Adrenal gland (tissue), 9 donors: ENCODE measurements at regions not wholly inside any gene's neighbourhood (a gene's known extent, or its start where the extent isn't known, plus 50 kb on each side); places are given as distances from the start of the nearest gene placed in this dataset.

ENCODE experiments used
- DNase-seq, 7 donors: peaks; one replicate each; pipeline ENCODE4 v3.0.0-alpha.2; 2019 to 2020
- H3K27ac ChIP-seq, 5 donors: fragments of 200-600 bp; sonication (generic) in 4 of 5; 1 replicate in 3 of 5; 2 replicates in 2 of 5; pipeline versions ENCODE4 v1.5.1 to v1.8.0; 2016 to 2020; ENCODE audit warnings: mild to moderate bottlenecking in 1 of 5
- H3K27me3 ChIP-seq: fragments of 200-600 bp; 2 replicates; pipeline ENCODE4 v1.8.0; 2021
- H3K36me3 ChIP-seq, 2 donors: fragments of 200-600 bp; replicated peaks in 1 of 2; 1 replicate in 1 of 2; 2 replicates in 1 of 2; pipeline versions ENCODE4 v1.5.1 to v1.8.0; 2018 to 2022
- H3K4me1 ChIP-seq, 2 donors: fragments of 200-600 bp; replicated peaks in 1 of 2; 1 replicate in 1 of 2; 2 replicates in 1 of 2; pipeline versions ENCODE4 v1.5.1 to v1.8.0; 2018 to 2021
- H3K4me3 ChIP-seq, 4 donors: fragments of 200-600 bp; sonication (generic) in 3 of 4; one replicate each; pipeline ENCODE4 v1.5.1; 2016 to 2018
- H3K9me3 ChIP-seq, 3 donors: fragments of 200-600 bp; sonication (generic) in 1 of 3; replicated peaks in 1 of 3; 1 replicate in 2 of 3; 2 replicates in 1 of 3; pipeline versions ENCODE4 v1.5.1 to v1.8.0; 2016 to 2021
- CTCF ChIP-seq, 6 experiments: fragments of 450-650 bp in 4 of 6; fragments of 200-600 bp in 2 of 6; sonication (generic) in 1 of 6; IDR thresholded peaks; 1 replicate in 5 of 6; 2 replicates in 1 of 6; pipeline versions ENCODE4 v1.5.1 to v1.8.0; 2016 to 2021; ENCODE audit warnings: antibody characterized with exemption in 6 of 6, mild to moderate bottlenecking in 2 of 6, moderate library complexity in 1 of 6
- POLR2A ChIP-seq, 2 donors: fragments of 450-650 bp; IDR thresholded peaks; one replicate each; pipeline ENCODE4 v1.6.1; 2017; ENCODE audit warnings: antibody characterized with exemption in 2 of 2, mild to moderate bottlenecking in 2 of 2, moderate library complexity in 1 of 2
- WGBS, 4 donors: extraction: QIAGEN DNeasy Blood & Tissue Kit in 2 of 4; methylation state at CpG; one replicate each; pipeline versions ENCODE4 v1.1.5 to v1.1.7; 2013 to 2017; 5-methylcytosine and 5-hydroxymethylcytosine counted together
- intact Hi-C, 2 donors: fragments of 100-400 bp; cut with DNase I; formaldehyde crosslinking; loops; one replicate each; pipeline versions ENCODE4 v1.14.1 to v1.15.0; 2022 to 2023
- donor health status: healthy with polysubstance abuse.
- donor health status: Bipolar disorder and iron deficiency.
- donor health status: DM: yes; HTN: yes; CAD: no.
- donor health status: DM: no; HTN: no; CAD: no.
- donor health status: DM: no; HTN: no; CAD: no.

- intact Hi-C loops: no loop called here
- H3K27ac ChIP-seq: no peak overlapping the region
- 84 to 92% (median 89%) methylated on average over 5 to 9 of the region's 9 CpGs for WGBS, 4 donors
- TF ChIP-seq CTCF (IDR thresholded peaks at IDR 0.05) (no peak), POLR2A (IDR thresholded peaks at IDR 0.05) (no peak)
- no peak overlapping the region for H3K4me3 ChIP-seq
- no peaks in the 10 kb centered on the region for H3K36me3 ChIP-seq
- H3K4me1 ChIP-seq: no peaks in the 10 kb centered on the region
- H3K27me3 ChIP-seq: no peaks in the 10 kb centered on the region
- peak in 1 of 7 donors; percentile 27 for DNase-seq
- H3K9me3 ChIP-seq: no peaks in the 10 kb centered on the region
Observed at GRCh38 chr2:128550801-128551416, 232.2 kb upstream of the HS6ST1 start.

- no peak for TF ChIP-seq CTCF (IDR thresholded peaks at IDR 0.05)
- TF ChIP-seq POLR2A (IDR thresholded peaks at IDR 0.05): no peak
- WGBS, 4 donors: 93 to 95% (median 95%) methylated on average over 7 of the region's 7 CpGs
- peak in 1 of 7 donors; percentile 37 for DNase-seq
- H3K9me3 ChIP-seq: no peaks in the 10 kb centered on the region
- H3K4me1 ChIP-seq: no peaks in the 10 kb centered on the region
- H3K27ac ChIP-seq: no peak overlapping the region
- no peak overlapping the region for H3K4me3 ChIP-seq
- H3K36me3 ChIP-seq: no peaks in the 10 kb centered on the region
- H3K27me3 ChIP-seq: no peaks in the 10 kb centered on the region
- intact Hi-C loops: no loop called here
Observed at GRCh38 chr2:128551435-128551834, 232.8 kb upstream of the HS6ST1 start.

GRCh38 chr2:128552141-128552805 is 233.6 kb upstream of the HS6ST1 start:
- intact Hi-C loops: no loop called here
- Histone ChIP-seq H3K36me3 (no peaks in the 10 kb centered on the region), H3K4me3 (no peak overlapping the region), H3K27me3 (no peaks in the 10 kb centered on the region), H3K27ac (no peak overlapping the region), H3K4me1 (no peaks in the 10 kb centered on the region), H3K9me3 (no peaks in the 10 kb centered on the region)
- DNase-seq: peak in 1 of 7 donors; percentile 43
- WGBS, 4 donors: 81 to 88% (median 87%) methylated on average over 4 to 8 of the region's 8 CpGs
- no peak for TF ChIP-seq POLR2A (IDR thresholded peaks at IDR 0.05)
- no peak for TF ChIP-seq CTCF (IDR thresholded peaks at IDR 0.05)

GRCh38 chr2:128552806-128553551 is 234.3 kb upstream of the HS6ST1 start:
- no peaks in the 10 kb centered on the region for H3K27me3 ChIP-seq
- no peaks in the 10 kb centered on the region for H3K9me3 ChIP-seq
- H3K36me3 ChIP-seq: no peaks in the 10 kb centered on the region
- DNase-seq: peak in 5 of 7 donors; percentile 31 to 72 (median 47)
- no peak overlapping the region for H3K4me3 ChIP-seq
- no peak for TF ChIP-seq POLR2A (IDR thresholded peaks at IDR 0.05)
- no peak for TF ChIP-seq CTCF (IDR thresholded peaks at IDR 0.05)
- WGBS, 4 donors: 81 to 86% (median 82%) methylated on average over 8 to 11 of the region's 11 CpGs
- H3K4me1 ChIP-seq: no peaks in the 10 kb centered on the region
- intact Hi-C loops: no loop called here
- H3K27ac ChIP-seq: no peak overlapping the region
